HepG2 (cell line): ENCODE measurements at regions not wholly inside any gene's neighbourhood (a gene's known extent, or its start where the extent isn't known, plus 50 kb on each side); places are given as distances from the start of the nearest gene placed in this dataset.

Experiments
- ATAC-seq: fragments of 200-7000 bp; cut with Tn5 transposase; 3 replicates; pipeline ENCODE4 v1.9.1; 2020; ENCODE audit warnings: mild to moderate bottlenecking, moderate library complexity
- BruUV-seq: library from RNA; stranded (reverse); fragments of 400-500 nt; replicated peaks from 2 replicates; lab custom pipeline; 2021; lab: Mats Ljungman, UMichigan
- CTCF ChIA-PET: fragments of 300-600 bp; formaldehyde crosslinking; extraction: SDS; loops from one replicate; lab custom pipeline; 2021; ENCODE audit warnings: low total read pairs, inconsistent platforms, low intra/inter-chr PET ratio; lab: Yijun Ruan, JAX
- POLR2A ChIA-PET: fragments of 350-600 bp; sonication (Branson Sonifier 250); formaldehyde crosslinking; loops from one replicate; lab custom pipeline; 2020; ENCODE audit warnings: antibody characterized with exemption, inconsistent platforms; lab: Yijun Ruan, JAX
- DNase-seq: peaks from one replicate; pipeline ENCODE4 v3.0.0-alpha.2; 2015; ENCODE audit warnings: low spot score
- FAIRE-seq: peaks from 3 replicates; lab custom pipeline; 2011; peaks lifted over from hg19 to GRCh38; lab: Jason Lieb, UNC
- H2AFZ ChIP-seq: one replicate; pipeline ENCODE4 v1.6.1; 2011; ENCODE audit warnings: low read length, inconsistent platforms
- H3K27ac ChIP-seq: fragments of 300-600 bp; 3 replicates; pipeline ENCODE4 v1.8.0; 2011; ENCODE audit warnings: mixed run types, mild to moderate bottlenecking, mixed read lengths, low read length, inconsistent platforms; ENCODE audit not compliant: insufficient read depth; ENCODE audit errors: extremely low read length
- H3K27me3 ChIP-seq, 2 experiments: fragments of 200-600 bp in 1 of 2; 2 replicates in 1 of 2; 3 replicates in 1 of 2; pipeline versions ENCODE4 v1.6.0 to v1.8.0; 2011; ENCODE audit warnings: low read length in 2 of 2, mild to moderate bottlenecking in 2 of 2, moderate library complexity in 2 of 2, inconsistent platforms in 1 of 2; ENCODE audit not compliant: insufficient read depth in 2 of 2, control insufficient read depth in 1 of 2
- H3K36me3 ChIP-seq, 2 experiments: fragments of 200-600 bp in 1 of 2; replicated peaks in 1 of 2; 2 replicates in 1 of 2; 3 replicates in 1 of 2; pipeline versions ENCODE4 v1.5.1 to v1.8.0; 2011; ENCODE audit warnings: low read length in 2 of 2, inconsistent platforms in 1 of 2; ENCODE audit not compliant: insufficient read depth in 2 of 2, control insufficient read depth in 1 of 2
- H3K4me1 ChIP-seq: 2 replicates; pipeline ENCODE4 v1.5.1; 2012; ENCODE audit warnings: low read length, inconsistent platforms; ENCODE audit not compliant: insufficient read depth
- H3K4me2 ChIP-seq: 2 replicates; pipeline ENCODE4 v1.6.0; 2011; ENCODE audit warnings: low read depth, low read length, inconsistent platforms
- H3K4me3 ChIP-seq, 3 experiments: fragments of 200-600 bp in 1 of 3; sonication (generic), shearing (Covaris generic) in 1 of 3; replicated peaks in 1 of 3; 2 replicates each; pipeline ENCODE4 v1.5.1; 2011 to 2016; ENCODE audit warnings: low read length in 3 of 3, inconsistent platforms in 2 of 3, low read depth in 2 of 3, mild to moderate bottlenecking in 2 of 3, control low read depth in 1 of 3, mixed read lengths in 1 of 3; ENCODE audit not compliant: insufficient read depth in 1 of 3
- H3K79me2 ChIP-seq: one replicate; pipeline ENCODE4 v1.6.1; 2011; ENCODE audit warnings: low read length, inconsistent platforms; ENCODE audit not compliant: insufficient read depth
- H3K9ac ChIP-seq: 2 replicates; pipeline ENCODE4 v1.6.0; 2011; ENCODE audit warnings: mild to moderate bottlenecking, low read depth, low read length, inconsistent platforms; ENCODE audit not compliant: insufficient read depth
- H3K9me3 ChIP-seq: 2 replicates; pipeline ENCODE4 v1.5.1; 2012; ENCODE audit warnings: mild to moderate bottlenecking, low read length
- H4K20me1 ChIP-seq: 2 replicates; pipeline ENCODE4 v1.6.0; 2011; ENCODE audit warnings: inconsistent platforms, mild to moderate bottlenecking, low read length, moderate library complexity; ENCODE audit not compliant: insufficient read depth
- AHR ChIP-seq: IDR thresholded peaks from 2 replicates; pipeline ENCODE4 v1.6.1; 2018; ENCODE audit warnings: missing genetic modification reagents, missing compliant biosample characterization
- BHLHE40 ChIP-seq: IDR thresholded peaks from 2 replicates; pipeline ENCODE4 v1.6.1; 2011; ENCODE audit warnings: low read length, improper control_type of control experiment
- KAT2B ChIP-seq: fragments of 150-350 bp; IDR thresholded peaks from 2 replicates; pipeline ENCODE4 v1.6.1; 2014; ENCODE audit warnings: low read depth, low read length, borderline replicate concordance
- KAT8 ChIP-seq: IDR thresholded peaks from 2 replicates; pipeline ENCODE4 v1.6.1; 2016; ENCODE audit warnings: missing genetic modification reagents, missing compliant biosample characterization
- KDM3A ChIP-seq: IDR thresholded peaks from 2 replicates; pipeline ENCODE4 v1.6.1; 2018; ENCODE audit warnings: low read depth, missing compliant biosample characterization
- MEIS1 ChIP-seq: sonication (generic); formaldehyde crosslinking; IDR thresholded peaks from 2 replicates; pipeline ENCODE4 v1.9.0; 2021; ENCODE audit warnings: mild to moderate bottlenecking, missing genetic modification reagents, moderate library complexity, borderline replicate concordance
- NCOA2 ChIP-seq: sonication (generic); formaldehyde crosslinking; IDR thresholded peaks from 2 replicates; pipeline ENCODE4 v1.8.0; 2022; ENCODE audit warnings: inconsistent platforms
- NR1H2 ChIP-seq: sonication (generic); formaldehyde crosslinking; IDR thresholded peaks from 2 replicates; pipeline ENCODE4 v1.8.1; 2022; ENCODE audit warnings: low read depth, missing genetic modification reagents, borderline replicate concordance
- PHB2 ChIP-seq: fragments of 450-650 bp; IDR thresholded peaks from 2 replicates; pipeline ENCODE4 v1.6.1; 2018; ENCODE audit not compliant: partially characterized antibody
- POLR2AphosphoS2 ChIP-seq: IDR thresholded peaks from 2 replicates; pipeline ENCODE4 v1.6.1; 2011; ENCODE audit warnings: low read depth, low read length, improper control_type of control experiment
- RNF2 ChIP-seq: fragments of 450-650 bp; conservative IDR thresholded peaks from 2 replicates; pipeline ENCODE4 v1.6.1; 2016; ENCODE audit warnings: low read depth
- SNRNP70 ChIP-seq: fragments of 200-400 bp; formaldehyde crosslinking; IDR thresholded peaks from 2 replicates; pipeline ENCODE4 v1.6.1; 2017; ENCODE audit warnings: mild to moderate bottlenecking, low read depth, low read length, moderate library complexity
- ZBTB2 ChIP-seq: sonication (generic); formaldehyde crosslinking; IDR thresholded peaks from 2 replicates; pipeline ENCODE4 v1.8.0; 2022; ENCODE audit warnings: low read depth, missing genetic modification reagents
- ZBTB8A ChIP-seq: sonication (generic); formaldehyde crosslinking; IDR thresholded peaks from 2 replicates; pipeline ENCODE4 v1.4.0; 2020; ENCODE audit warnings: mild to moderate bottlenecking, low read depth, missing genetic modification reagents, borderline replicate concordance
- ZNF10 ChIP-seq: sonication (generic); formaldehyde crosslinking; IDR thresholded peaks from 2 replicates; pipeline ENCODE4 v1.4.0; 2020; ENCODE audit warnings: mild to moderate bottlenecking, low read depth, missing genetic modification reagents, borderline replicate concordance
- ZNF124 ChIP-seq: sonication (generic); formaldehyde crosslinking; IDR thresholded peaks from 2 replicates; pipeline ENCODE4 v1.4.0; 2020; ENCODE audit warnings: missing genetic modification reagents
- ZNF432 ChIP-seq: sonication (generic); formaldehyde crosslinking; IDR thresholded peaks from 2 replicates; pipeline ENCODE4 v1.5.0; 2020; ENCODE audit warnings: missing genetic modification reagents, mild to moderate bottlenecking, borderline replicate concordance
- ZSCAN31 ChIP-seq: sonication (generic); formaldehyde crosslinking; IDR thresholded peaks from 2 replicates; pipeline ENCODE4 v1.5.0; 2020; ENCODE audit warnings: low read depth, mild to moderate bottlenecking, missing genetic modification reagents
- WGBS: methylation state at CpG from one replicate; pipeline ENCODE4 v1.1.6; 2017; ENCODE audit warnings: low lambda C conversion rate; 5-methylcytosine and 5-hydroxymethylcytosine counted together
- in situ Hi-C: cut with HindIII; loops from 2 replicates; pipeline ENCODE4 v1.10.0; 2017; ENCODE audit warnings: low pct_unique_long_range_greater_than_20kb; ENCODE audit not compliant: extremely low pct_ligation_motif_present
- intact Hi-C: fragments of 100-400 bp; cut with micrococcal nuclease; formaldehyde crosslinking; loops from one replicate; pipeline ENCODE4 v1.10.0; 2022; ENCODE audit not compliant: unreplicated experiment

GRCh38 chr19:28505134-28505533 is 707.8 kb downstream of the UQCRFS1 start:
- Histone ChIP-seq H3K4me3 (no peak overlapping the region), H2AFZ (no peak overlapping the region), H3K27ac (no peak overlapping the region), H3K36me3 (no peaks in the 10 kb centered on the region), H3K27me3 (no peaks in the 10 kb centered on the region), H3K9ac (no peak overlapping the region), H3K79me2 (no peaks in the 10 kb centered on the region), H3K9me3 (peaks cover 94% of the 10 kb centered on the region), H4K20me1 (no peaks in the 10 kb centered on the region), H3K4me1 (no peaks in the 10 kb centered on the region), H3K4me2 (no peak overlapping the region)
- ChIA-PET CTCF (no interaction called here), POLR2A (no interaction called here)
- in situ Hi-C loops = no loop called here
- ATAC-seq (no peak), DNase-seq (no peak), FAIRE-seq (no peak)
- no TSS peak for BruUV-seq
- WGBS = 22% methylated on average over 2 of the region's 3 CpGs
- intact Hi-C loops = no loop called here
- no peak for TF ChIP-seq AHR (CRISPR knock-in tag)
- no peak for TF ChIP-seq ZBTB8A (CRISPR knock-in tag)
- TF ChIP-seq KAT2B = no peak
- no peak for TF ChIP-seq ZNF10
- no peak for TF ChIP-seq NR1H2 (CRISPR knock-in tag)
- TF ChIP-seq ZNF124 (CRISPR knock-in tag) = no peak
- TF ChIP-seq KDM3A = no peak
- TF ChIP-seq RNF2 = no peak
- no peak for TF ChIP-seq KAT8 (CRISPR knock-in tag)
- TF ChIP-seq NCOA2 (CRISPR knock-in tag) = no peak
- no peak for TF ChIP-seq POLR2AphosphoS2
- no peak for TF ChIP-seq ZNF432 (CRISPR knock-in tag)
- TF ChIP-seq PHB2 = no peak
- TF ChIP-seq SNRNP70 = no peak
- TF ChIP-seq MEIS1 (CRISPR knock-in tag) = no peak
- TF ChIP-seq BHLHE40 = no peak
- no peak for TF ChIP-seq ZBTB2 (CRISPR knock-in tag)
- TF ChIP-seq ZSCAN31 = no peak
